ENCODE measurements at regions not wholly inside any gene's neighbourhood (a gene's known extent, or its start where the extent isn't known, plus 50 kb on each side); places are given as distances from the start of the nearest gene placed in this dataset.

DNA sequence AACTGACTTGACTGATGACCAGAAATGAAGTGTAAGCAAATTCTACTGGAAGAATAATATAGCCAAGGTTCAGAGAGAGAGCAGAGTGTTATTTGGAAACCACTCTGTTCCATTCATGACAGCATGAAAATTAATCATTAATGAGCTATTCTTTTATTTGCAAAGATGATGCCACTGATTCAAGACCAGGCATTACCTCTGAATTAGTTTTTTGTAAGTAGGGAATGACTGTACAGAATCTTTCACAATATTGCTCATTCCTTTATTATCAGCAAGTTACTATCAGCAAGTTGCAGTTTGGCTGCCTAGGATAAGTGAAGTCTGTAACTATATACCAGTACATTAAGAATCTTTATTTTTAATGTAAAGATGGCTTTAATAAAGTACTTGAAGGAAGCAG, 75.1 kb upstream of the RGMB start:
- DNase-seq (ENCODE audit: insufficient read length, low spot score) (no peak), FAIRE-seq (no peak)
- TF ChIP-seq, protein P1, sequence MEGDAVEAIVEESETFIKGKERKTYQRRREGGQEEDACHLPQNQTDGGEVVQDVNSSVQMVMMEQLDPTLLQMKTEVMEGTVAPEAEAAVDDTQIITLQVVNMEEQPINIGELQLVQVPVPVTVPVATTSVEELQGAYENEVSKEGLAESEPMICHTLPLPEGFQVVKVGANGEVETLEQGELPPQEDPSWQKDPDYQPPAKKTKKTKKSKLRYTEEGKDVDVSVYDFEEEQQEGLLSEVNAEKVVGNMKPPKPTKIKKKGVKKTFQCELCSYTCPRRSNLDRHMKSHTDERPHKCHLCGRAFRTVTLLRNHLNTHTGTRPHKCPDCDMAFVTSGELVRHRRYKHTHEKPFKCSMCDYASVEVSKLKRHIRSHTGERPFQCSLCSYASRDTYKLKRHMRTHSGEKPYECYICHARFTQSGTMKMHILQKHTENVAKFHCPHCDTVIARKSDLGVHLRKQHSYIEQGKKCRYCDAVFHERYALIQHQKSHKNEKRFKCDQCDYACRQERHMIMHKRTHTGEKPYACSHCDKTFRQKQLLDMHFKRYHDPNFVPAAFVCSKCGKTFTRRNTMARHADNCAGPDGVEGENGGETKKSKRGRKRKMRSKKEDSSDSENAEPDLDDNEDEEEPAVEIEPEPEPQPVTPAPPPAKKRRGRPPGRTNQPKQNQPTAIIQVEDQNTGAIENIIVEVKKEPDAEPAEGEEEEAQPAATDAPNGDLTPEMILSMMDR (IDR thresholded peaks at IDR 0.05; ENCODE audit: insufficient read depth, missing control alignments), result no peak

DNA sequence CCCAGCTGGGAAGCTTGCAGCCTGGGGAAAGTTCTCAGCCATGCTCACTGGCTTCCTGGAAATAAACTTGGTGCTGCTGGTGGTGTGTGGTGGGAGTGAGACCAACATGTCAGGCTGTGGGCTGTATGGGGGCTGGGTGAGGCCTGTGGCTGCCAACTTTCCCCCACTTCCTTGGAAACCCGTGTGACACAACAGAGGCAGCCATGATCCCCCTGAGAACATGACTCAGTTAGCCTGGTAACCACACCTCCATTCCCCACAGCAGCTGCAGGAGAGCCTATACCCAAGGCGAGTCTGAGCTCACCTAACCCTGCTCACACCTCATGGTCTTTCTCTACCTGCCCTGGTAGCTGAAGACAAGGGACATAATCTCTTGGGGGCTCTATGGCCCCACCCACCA, 72.7 kb upstream of the RGMB start:
- TF ChIP-seq, protein P1 (IDR thresholded peaks at IDR 0.05; ENCODE audit: insufficient read depth, missing control alignments), result no peak
- no peak for FAIRE-seq
- DNase-seq (ENCODE audit: insufficient read length, low spot score), result no peak

DNA sequence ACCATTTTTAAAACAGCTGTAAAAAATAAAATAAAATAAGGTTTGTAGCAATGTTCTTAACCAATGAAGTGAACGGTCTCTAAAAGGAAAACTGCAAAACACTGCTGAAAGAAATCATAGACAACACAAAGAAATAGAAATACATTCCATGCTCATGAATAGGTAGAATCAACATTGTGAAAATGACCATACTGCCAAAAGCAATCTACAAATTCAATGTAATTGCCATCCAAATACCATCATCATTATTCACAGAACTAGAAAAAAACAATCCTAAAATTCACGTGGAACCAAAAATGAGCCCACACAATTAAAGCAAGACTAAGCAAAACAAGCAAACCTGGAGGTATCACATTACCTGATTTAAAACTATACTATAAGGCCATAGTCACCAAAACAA, 67.6 kb upstream of the RGMB start:
- TF ChIP-seq, protein P1 (IDR thresholded peaks at IDR 0.05; ENCODE audit: insufficient read depth, missing control alignments), result no peak
- DNase-seq (ENCODE audit: insufficient read length, low spot score) (no peak), FAIRE-seq (no peak)

DNA sequence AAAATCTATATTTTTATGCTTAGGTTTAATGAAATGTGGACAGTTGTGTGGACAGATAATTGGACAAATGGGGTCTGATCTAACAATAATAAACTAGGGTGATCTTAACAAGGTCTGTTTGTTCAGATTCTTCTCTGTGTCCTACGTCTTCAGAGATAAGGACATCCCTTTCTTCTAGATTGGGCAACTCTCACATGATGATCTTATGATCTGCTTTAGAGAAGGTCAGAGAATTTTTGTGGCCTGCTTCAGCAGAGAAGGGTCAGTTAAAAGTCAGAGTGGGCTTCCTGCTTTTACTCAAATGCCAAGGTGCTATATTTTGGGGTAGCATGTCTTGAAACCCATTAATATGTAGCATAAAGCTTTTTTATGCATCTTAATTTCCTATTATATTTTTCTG, 63.8 kb upstream of the RGMB start:
- FAIRE-seq (no peak), DNase-seq (ENCODE audit: insufficient read length, low spot score) (no peak)
- TF ChIP-seq, protein P1 (IDR thresholded peaks at IDR 0.05; ENCODE audit: insufficient read depth, missing control alignments), result no peak

DNA sequence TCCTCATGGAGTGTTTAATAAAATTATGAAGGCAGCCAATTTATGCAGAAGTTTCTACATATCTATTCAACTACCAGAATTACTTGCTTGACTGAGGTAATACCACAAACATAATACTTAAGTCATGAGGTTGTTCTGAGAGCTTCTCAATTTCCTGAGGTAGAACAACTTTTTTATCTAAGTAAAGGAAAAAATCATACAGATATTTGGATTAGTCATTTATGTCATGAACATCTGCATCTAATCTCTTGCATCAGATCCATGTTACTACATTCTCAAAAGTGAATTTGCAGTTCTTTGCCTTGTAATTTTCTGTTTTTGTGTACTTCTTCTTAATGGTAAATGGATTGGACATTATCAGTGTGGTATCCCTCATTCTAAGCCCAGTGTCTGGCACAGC, 60.4 kb upstream of the RGMB start:
- TF ChIP-seq, protein P1 (IDR thresholded peaks at IDR 0.05; ENCODE audit: insufficient read depth, missing control alignments), result no peak
- no peak for FAIRE-seq
- no peak for DNase-seq (ENCODE audit: insufficient read length, low spot score)

DNA sequence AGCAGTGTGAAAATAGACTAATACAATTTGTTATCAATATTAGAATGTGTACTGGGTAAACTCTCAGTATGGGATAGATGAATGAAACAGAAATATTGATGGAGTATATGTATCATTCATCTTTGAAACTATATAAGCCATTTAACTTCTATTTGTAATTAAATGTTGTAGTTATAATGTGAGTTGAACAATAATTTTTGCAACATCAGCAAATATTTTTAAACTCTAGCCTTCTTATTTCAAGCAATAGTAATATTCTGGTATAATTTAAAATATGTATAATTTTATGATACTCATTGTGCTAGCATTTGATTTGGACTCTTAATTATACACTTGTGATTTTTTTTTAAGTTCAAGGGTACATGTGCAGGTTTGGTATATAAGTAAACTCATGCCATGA, 59.6 kb upstream of the RGMB start:
- no peak for FAIRE-seq
- DNase-seq (ENCODE audit: insufficient read length, low spot score), result no peak
- TF ChIP-seq, protein P1 (IDR thresholded peaks at IDR 0.05; ENCODE audit: insufficient read depth, missing control alignments), result no peak

DNA sequence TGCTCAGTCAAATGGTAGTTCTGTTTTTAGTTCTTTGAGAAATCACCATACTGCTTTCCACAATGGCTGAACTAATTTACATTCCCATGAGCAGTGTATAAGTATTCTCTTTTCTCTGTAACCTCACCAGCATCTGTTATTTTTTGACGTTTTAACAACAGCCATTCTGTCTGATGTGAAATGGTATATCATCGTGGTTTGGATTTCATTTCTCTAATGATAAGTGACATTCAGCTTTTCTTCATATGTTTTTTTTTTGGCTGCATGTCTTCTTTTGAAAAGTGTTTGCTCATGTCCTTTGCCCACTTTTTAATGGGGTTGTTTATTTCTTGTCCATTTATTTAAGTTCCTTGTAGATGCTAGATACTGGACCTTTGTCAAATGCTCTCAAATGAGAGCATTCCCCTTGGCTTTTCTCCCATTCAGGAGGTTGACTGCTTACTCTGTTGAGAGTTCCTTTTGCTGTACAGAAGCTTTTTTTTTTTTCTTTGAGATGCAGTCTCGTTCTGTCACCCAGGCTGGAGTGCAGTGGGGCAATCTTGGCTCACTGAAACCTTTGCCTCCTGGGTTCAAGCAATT, 58.7 kb upstream of the RGMB start:
- TF ChIP-seq, protein P1 (IDR thresholded peaks at IDR 0.05; ENCODE audit: insufficient read depth, missing control alignments), result no peak
- DNase-seq (ENCODE audit: insufficient read length, low spot score) (no peak), FAIRE-seq (no peak)
